Tibial artery (tissue), 4 donors: ENCODE measurements at regions not wholly inside any gene's neighbourhood (a gene's known extent, or its start where the extent isn't known, plus 50 kb on each side); places are given as distances from the start of the nearest gene placed in this dataset.
"Not testable (repeated sequence)": the region's sequence is repeated elsewhere in the genome, so short reads cannot be mapped to it uniquely, and the experiment has no call there.

ENCODE experiments used
- DNase-seq, 2 donors: peaks; one replicate each; pipeline ENCODE4 v3.0.0-alpha.2; 2019
- H3K27ac ChIP-seq, 2 donors: fragments of 200-600 bp; sonication (generic) in 1 of 2; 1 replicate in 1 of 2; 2 replicates in 1 of 2; pipeline ENCODE4 v1.5.1; 2018 to 2019; ENCODE audit warnings: mild to moderate bottlenecking in 1 of 2
- H3K27me3 ChIP-seq, 2 donors: fragments of 200-600 bp; sonication (generic) in 1 of 2; one replicate each; pipeline versions ENCODE4 v1.5.1 to v1.6.0; 2016 to 2019
- H3K36me3 ChIP-seq, 3 donors: fragments of 200-600 bp; sonication (generic) in 2 of 3; one replicate each; pipeline ENCODE4 v1.5.1; 2016 to 2019; ENCODE audit warnings: mild to moderate bottlenecking in 2 of 3
- H3K4me1 ChIP-seq, 4 donors: fragments of 200-600 bp; sonication (generic) in 2 of 4; 1 replicate in 3 of 4; 2 replicates in 1 of 4; pipeline ENCODE4 v1.5.1; 2016 to 2019
- H3K4me3 ChIP-seq, 2 donors: fragments of 200-600 bp; sonication (generic) in 1 of 2; 1 replicate in 1 of 2; 2 replicates in 1 of 2; pipeline ENCODE4 v1.5.1; 2018 to 2019; ENCODE audit warnings: mild to moderate bottlenecking in 2 of 2
- H3K9me3 ChIP-seq, 3 donors: fragments of 200-600 bp; sonication (generic) in 1 of 3; one replicate each; pipeline ENCODE4 v1.5.1; 2016 to 2019
- CTCF ChIP-seq, 2 experiments: fragments of 200-600 bp in 1 of 2; fragments of 450-650 bp in 1 of 2; IDR thresholded peaks; one replicate each; pipeline ENCODE4 v1.5.1; 2017 to 2019; ENCODE audit warnings: antibody characterized with exemption in 2 of 2, mild to moderate bottlenecking in 1 of 2, moderate library complexity in 1 of 2
- intact Hi-C: fragments of 100-400 bp; cut with DNase I; formaldehyde crosslinking; loops from one replicate; pipeline ENCODE4 v1.15.0; 2023; ENCODE audit warnings: low total_unique reads

- H3K4me3 ChIP-seq = no peak overlapping the region
- no peak for DNase-seq
- H3K9me3 ChIP-seq = no peaks in the 10 kb centered on the region
- no peaks in the 10 kb centered on the region for H3K4me1 ChIP-seq
- no peaks in the 10 kb centered on the region for H3K27me3 ChIP-seq
- intact Hi-C loops = no loop called here
- no peaks in the 10 kb centered on the region for H3K36me3 ChIP-seq
- no peak overlapping the region for H3K27ac ChIP-seq
- TF ChIP-seq CTCF (IDR thresholded peaks at IDR 0.05) = no peak
These were observed 384.2 kb downstream of the CGGBP1 start for GRCh38 chr3:87674397-87675161.

- Histone ChIP-seq H3K27ac (no peak overlapping the region), H3K4me3 (no peak overlapping the region), H3K36me3 (no peaks in the 10 kb centered on the region), H3K4me1 (no peaks in the 10 kb centered on the region), H3K9me3 (no peaks in the 10 kb centered on the region), H3K27me3 (no peaks in the 10 kb centered on the region)
- intact Hi-C loops = no loop called here
- no peak for TF ChIP-seq CTCF (IDR thresholded peaks at IDR 0.05)
- DNase-seq = no peak
These were observed 385.7 kb downstream of the CGGBP1 start for GRCh38 chr3:87673132-87673531.

GRCh38 chr3:87654184-87654583, 377.8 kb upstream of the POU1F1 start:
- no peaks in the 10 kb centered on the region for H3K4me1 ChIP-seq
- H3K27me3 ChIP-seq = no peaks in the 10 kb centered on the region
- no peaks in the 10 kb centered on the region for H3K9me3 ChIP-seq
- no peak for DNase-seq
- TF ChIP-seq CTCF (IDR thresholded peaks at IDR 0.05) = no peak
- no peak overlapping the region for H3K4me3 ChIP-seq
- H3K36me3 ChIP-seq = no peaks in the 10 kb centered on the region
- intact Hi-C loops = no loop called here
- H3K27ac ChIP-seq = no peak overlapping the region

GRCh38 chr3:87653138-87653537, 376.8 kb upstream of the POU1F1 start:
- H3K4me3 ChIP-seq, H3K36me3 ChIP-seq, H3K27ac ChIP-seq, H3K9me3 ChIP-seq, H3K4me1 ChIP-seq, DNase-seq, intact Hi-C loops, H3K27me3 ChIP-seq: not testable (repeated sequence)

GRCh38 chr3:87634426-87634825, 358.0 kb upstream of the POU1F1 start:
- no peak for TF ChIP-seq CTCF (IDR thresholded peaks at IDR 0.05)
- no peak for DNase-seq
- Histone ChIP-seq H3K27ac (no peak overlapping the region), H3K36me3 (no peaks in the 10 kb centered on the region), H3K9me3 (no peaks in the 10 kb centered on the region), H3K27me3 (no peaks in the 10 kb centered on the region), H3K4me3 (no peak overlapping the region), H3K4me1 (no peaks in the 10 kb centered on the region)
- intact Hi-C loops = no loop called here

- no peak for DNase-seq
- no peak for TF ChIP-seq CTCF (IDR thresholded peaks at IDR 0.05)
- no peaks in the 10 kb centered on the region for H3K4me1 ChIP-seq
- H3K4me3 ChIP-seq = no peak overlapping the region
- no peak overlapping the region for H3K27ac ChIP-seq
- no peaks in the 10 kb centered on the region for H3K9me3 ChIP-seq
- no peaks in the 10 kb centered on the region for H3K36me3 ChIP-seq
- H3K27me3 ChIP-seq = no peaks in the 10 kb centered on the region
- intact Hi-C loops = no loop called here
These were observed 350.9 kb upstream of the POU1F1 start for GRCh38 chr3:87627316-87627715.
